H1 (cell line): ENCODE measurements at regions not wholly inside any gene's neighbourhood (a gene's known extent, or its start where the extent isn't known, plus 50 kb on each side); places are given as distances from the start of the nearest gene placed in this dataset.

Experiments used
- CTCF ChIA-PET: fragments of 300-600 bp; sonication (Branson Sonifier 250); formaldehyde crosslinking; loops from one replicate; lab custom pipeline; 2021; ENCODE audit not compliant: partially characterized antibody; lab: Charles Lee
- POLR2A ChIA-PET: fragments of 300-600 bp; sonication (Branson Sonifier 250); formaldehyde crosslinking; loops from one replicate; lab custom pipeline; 2021; ENCODE audit warnings: inconsistent platforms; ENCODE audit not compliant: partially characterized antibody; lab: Charles Lee
- DNase-seq, 2 experiments: peaks; one replicate each; pipeline versions ENCODE4 v3.0.0 to v3.0.0-alpha.2; 2010 to 2022; ENCODE audit warnings: low spot score in 2 of 2, low read depth in 1 of 2, mixed read lengths in 1 of 2
- FAIRE-seq: peaks from 2 replicates; lab custom pipeline; 2011; peaks lifted over from hg19 to GRCh38; lab: Jason Lieb, UNC
- H2AFZ ChIP-seq: 2 replicates; pipeline ENCODE4 v1.8.1; 2012; ENCODE audit warnings: low read length, inconsistent platforms
- H2AK5ac ChIP-seq: 2 replicates; pipeline ENCODE4 v1.6.1; 2013; ENCODE audit warnings: low read depth, low read length
- H2BK120ac ChIP-seq: replicated peaks from 2 replicates; pipeline ENCODE3; 2013; ENCODE audit warnings: low read depth, low read length, inconsistent platforms
- H2BK12ac ChIP-seq: 2 replicates; pipeline ENCODE4 v1.6.1; 2013; ENCODE audit warnings: low read depth, low read length
- H2BK15ac ChIP-seq: 2 replicates; pipeline ENCODE4 v1.6.1; 2013; ENCODE audit warnings: low read length
- H2BK20ac ChIP-seq: 2 replicates; pipeline ENCODE4 v1.6.1; 2013; ENCODE audit warnings: low read length
- H2BK5ac ChIP-seq: 2 replicates; pipeline ENCODE4 v1.6.1; 2013; ENCODE audit warnings: low read depth, low read length
- H3K14ac ChIP-seq: 2 replicates; pipeline ENCODE4 v1.6.1; 2013; ENCODE audit warnings: inconsistent platforms; ENCODE audit not compliant: insufficient read length
- H3K18ac ChIP-seq: 2 replicates; pipeline ENCODE4 v1.6.1; 2013; ENCODE audit warnings: low read length; ENCODE audit errors: extremely low read depth
- H3K23ac ChIP-seq: 2 replicates; pipeline ENCODE4 v1.6.1; 2013; ENCODE audit warnings: inconsistent platforms; ENCODE audit not compliant: insufficient read length
- H3K23me2 ChIP-seq: 2 replicates; pipeline ENCODE4 v1.6.1; 2013; ENCODE audit warnings: low read depth, low read length
- H3K27ac ChIP-seq: 2 replicates; pipeline ENCODE4 v1.6.1; 2011; ENCODE audit warnings: low read depth, low read length, inconsistent platforms
- H3K27me3 ChIP-seq, 4 experiments: replicated peaks in 1 of 4; 1 replicate in 1 of 4; 2 replicates in 3 of 4; pipeline versions ENCODE4 v1.6.1 to v1.8.1; 2011 to 2013; ENCODE audit warnings: low read length in 3 of 4, mild to moderate bottlenecking in 3 of 4, inconsistent platforms in 2 of 4, mixed read lengths in 2 of 4, moderate library complexity in 1 of 4; ENCODE audit not compliant: control insufficient read depth in 3 of 4, insufficient read depth in 3 of 4; ENCODE audit errors: extremely low read depth in 1 of 4
- H3K36me3 ChIP-seq, 4 experiments: 2 replicates each; pipeline versions ENCODE4 v1.6.1 to v1.8.1; 2011 to 2013; ENCODE audit warnings: mild to moderate bottlenecking in 4 of 4, low read length in 3 of 4, moderate library complexity in 2 of 4, control low read depth in 1 of 4, inconsistent platforms in 1 of 4; ENCODE audit not compliant: insufficient read depth in 4 of 4, control insufficient read depth in 2 of 4
- H3K4ac ChIP-seq: replicated peaks from 2 replicates; pipeline ENCODE3; 2013; ENCODE audit warnings: low read length, low read depth, mixed read lengths, inconsistent platforms; ENCODE audit not compliant: insufficient read length
- H3K4me1 ChIP-seq, 4 experiments: replicated peaks in 1 of 4; 1 replicate in 1 of 4; 2 replicates in 3 of 4; pipeline versions ENCODE4 v1.6.1 to v1.8.1; 2011 to 2013; ENCODE audit warnings: low read length in 3 of 4, inconsistent platforms in 2 of 4, mixed read lengths in 1 of 4; ENCODE audit not compliant: insufficient read depth in 4 of 4, control insufficient read depth in 3 of 4
- H3K4me2 ChIP-seq, 2 experiments: 2 replicates each; pipeline versions ENCODE4 v1.6.1 to v1.8.1; 2011 to 2013; ENCODE audit warnings: low read depth in 2 of 2, low read length in 2 of 2, control low read depth in 1 of 2, inconsistent platforms in 1 of 2, mild to moderate bottlenecking in 1 of 2; ENCODE audit not compliant: insufficient read depth in 1 of 2
- H3K4me3 ChIP-seq, 4 experiments: fragments of 200-600, 300-600 bp in 1 of 4; sonication (generic), shearing (Covaris generic), sonication (Bioruptor Twin) in 1 of 4; 2 replicates each; pipeline versions ENCODE4 v1.5.1 to v1.8.1; 2011 to 2016; ENCODE audit warnings: low read length in 4 of 4, low read depth in 3 of 4, control low read depth in 2 of 4, inconsistent platforms in 2 of 4, mild to moderate bottlenecking in 2 of 4, mixed read lengths in 1 of 4, moderate library complexity in 1 of 4; ENCODE audit not compliant: insufficient read depth in 2 of 4; ENCODE audit errors: extremely low read depth in 1 of 4
- H3K56ac ChIP-seq: replicated peaks from 2 replicates; pipeline ENCODE3; 2013; ENCODE audit warnings: low read depth, mild to moderate bottlenecking, mixed read lengths, low read length, inconsistent platforms; ENCODE audit not compliant: insufficient read length
- H3K79me1 ChIP-seq: 2 replicates; pipeline ENCODE4 v1.6.1; 2013; ENCODE audit warnings: low read depth, low read length, control low read depth
- H3K79me2 ChIP-seq, 2 experiments: 2 replicates each; pipeline versions ENCODE4 v1.6.1 to v1.8.1; 2012 to 2013; ENCODE audit warnings: low read length in 2 of 2, mild to moderate bottlenecking in 2 of 2, inconsistent platforms in 1 of 2; ENCODE audit not compliant: insufficient read depth in 2 of 2, control insufficient read depth in 1 of 2
- H3K9ac ChIP-seq, 4 experiments: replicated peaks in 1 of 4; 1 replicate in 1 of 4; 2 replicates in 3 of 4; pipeline versions ENCODE4 v1.6.1 to v1.8.1; 2011 to 2013; ENCODE audit warnings: low read depth in 3 of 4, low read length in 3 of 4, control low read depth in 2 of 4, mild to moderate bottlenecking in 2 of 4, moderate library complexity in 2 of 4, inconsistent platforms in 1 of 4; ENCODE audit errors: extremely low read depth in 1 of 4
- H3K9me3 ChIP-seq, 2 experiments: 2 replicates each; pipeline versions ENCODE4 v1.6.1 to v1.8.1; 2012 to 2013; ENCODE audit warnings: mild to moderate bottlenecking in 2 of 2, moderate library complexity in 2 of 2, control low read depth in 1 of 2, inconsistent platforms in 1 of 2, low read depth in 1 of 2, low read length in 1 of 2, mixed read lengths in 1 of 2; ENCODE audit not compliant: insufficient read depth in 2 of 2
- H4K20me1 ChIP-seq, 2 experiments: replicated peaks in 1 of 2; 2 replicates each; pipeline versions ENCODE3 to v1.8.1; 2011 to 2013; ENCODE audit warnings: inconsistent platforms in 2 of 2, low read length in 2 of 2, mild to moderate bottlenecking in 1 of 2; ENCODE audit not compliant: insufficient read depth in 2 of 2, control insufficient read depth in 1 of 2
- H4K5ac ChIP-seq: 2 replicates; pipeline ENCODE4 v1.6.1; 2013; ENCODE audit warnings: low read length, low read depth, mixed read lengths, inconsistent platforms; ENCODE audit not compliant: insufficient read length
- H4K8ac ChIP-seq: 2 replicates; pipeline ENCODE4 v1.8.0; 2013; ENCODE audit warnings: mild to moderate bottlenecking, moderate library complexity, low read length, inconsistent platforms; ENCODE audit not compliant: insufficient read depth; ENCODE audit errors: extremely low read depth
- H4K91ac ChIP-seq: replicated peaks from 2 replicates; pipeline ENCODE3; 2013; ENCODE audit warnings: low read length, mixed read lengths, inconsistent platforms; ENCODE audit not compliant: insufficient read length
- CBX8 ChIP-seq: fragments of 300-800, 300-1000 bp; sonication (generic); IDR thresholded peaks from 2 replicates; pipeline ENCODE4 v1.7.1; 2016; ENCODE audit warnings: low read depth, low read length, borderline replicate concordance
- TEAD4 ChIP-seq: IDR thresholded peaks from 2 replicates; pipeline ENCODE4 v1.6.1; 2012; ENCODE audit warnings: low read depth, low read length, inconsistent platforms, mixed read lengths
- WGBS, 2 experiments: shearing (Covaris generic) in 1 of 2; methylation state at CpG; one replicate each; pipeline versions ENCODE4 v1.1.6 to v1.1.7; 2013 to 2015; ENCODE audit warnings: low lambda C conversion rate in 2 of 2, mixed read lengths in 2 of 2, inconsistent platforms in 1 of 2, low coverage in 1 of 2, missing lambda C conversion rate in 1 of 2; ENCODE audit not compliant: insufficient replicate concordance in 2 of 2, insufficient coverage in 1 of 2, insufficient read length in 1 of 2; ENCODE audit errors: extremely low coverage in 1 of 2, missing lambda C conversion rate in 1 of 2; 5-methylcytosine and 5-hydroxymethylcytosine counted together

- CTCF ChIA-PET: no interaction called here
- POLR2A ChIA-PET: no interaction called here
- Histone ChIP-seq H2BK15ac (no peak overlapping the region), H3K79me2 (no peaks in the 10 kb centered on the region), H4K5ac (no peak overlapping the region), H2AFZ (no peak overlapping the region), H3K4ac (no peak overlapping the region), H3K4me1 (no peaks in the 10 kb centered on the region), H2AK5ac (no peak overlapping the region), H2BK20ac (no peak overlapping the region), H3K36me3 (no peaks in the 10 kb centered on the region), H2BK12ac (no peak overlapping the region), H3K4me2 (no peak overlapping the region), H3K23ac (no peak overlapping the region), H4K8ac (no peak overlapping the region), H3K23me2 (no peaks in the 10 kb centered on the region), H3K56ac (no peak overlapping the region), H3K27ac (no peak overlapping the region), H3K4me3 (no peak overlapping the region), H2BK120ac (no peak overlapping the region), H3K14ac (no peak overlapping the region), H2BK5ac (no peak overlapping the region), H4K20me1 (no peaks in the 10 kb centered on the region), H4K91ac (no peak overlapping the region), H3K27me3 (no peaks in the 10 kb centered on the region), H3K9me3 (no peaks in the 10 kb centered on the region), H3K18ac (no peak overlapping the region), H3K9ac (no peak overlapping the region), H3K79me1 (no peaks in the 10 kb centered on the region)
- TF ChIP-seq TEAD4: peak; percentile 31; the same call in 1 of the 2 replicates
- TF ChIP-seq CBX8: no peak
- 90% methylated on average over 2 of the region's 2 CpGs; no CpG with 5 or more reads in 1 of the 2 experiments for WGBS, 2 experiments
- FAIRE-seq (no peak), DNase-seq (no peak)
These were observed 80.0 kb upstream of the FUT9 start for GRCh38 chr6:95935736-95936135.
